Peyer's patch (tissue), 4 donors: ENCODE measurements at regions not wholly inside any gene's neighbourhood (a gene's known extent, or its start where the extent isn't known, plus 50 kb on each side); places are given as distances from the start of the nearest gene placed in this dataset.

ENCODE experiments used
- CTCF ChIP-seq, 6 experiments: fragments of 450-650 bp in 4 of 6; fragments of 200-600 bp in 2 of 6; sonication (generic) in 1 of 6; IDR thresholded peaks; one replicate each; pipeline ENCODE4 v1.5.1; 2017 to 2019; ENCODE audit warnings: antibody characterized with exemption in 6 of 6, mild to moderate bottlenecking in 3 of 6, moderate library complexity in 1 of 6
- POLR2A ChIP-seq, 2 donors: fragments of 450-650 bp; IDR thresholded peaks; one replicate each; pipeline ENCODE4 v1.5.1; 2017; ENCODE audit warnings: antibody characterized with exemption in 2 of 2, mild to moderate bottlenecking in 2 of 2, moderate library complexity in 2 of 2

GRCh38 chrX:137771537-137771936 lies 205.6 kb downstream of the ZIC3 start:
- TF ChIP-seq POLR2A (IDR thresholded peaks at IDR 0.05) (no peak), CTCF (IDR thresholded peaks at IDR 0.05) (no peak)
